Neural cell (in vitro differentiated cells): ENCODE measurements at regions not wholly inside any gene's neighbourhood (a gene's known extent, or its start where the extent isn't known, plus 50 kb on each side); places are given as distances from the start of the nearest gene placed in this dataset.

Experiments used
- CTCF ChIP-seq: fragments of 450-650 bp; IDR thresholded peaks from 2 replicates; pipeline ENCODE4 v1.5.1; 2014; ENCODE audit warnings: antibody characterized with exemption, mild to moderate bottlenecking, moderate library complexity; ENCODE audit not compliant: poor library complexity, severe bottlenecking
- EP300 ChIP-seq: fragments of 450-650 bp; conservative IDR thresholded peaks from 2 replicates; pipeline ENCODE4 v1.6.1; 2014; ENCODE audit warnings: antibody characterized with exemption, mild to moderate bottlenecking, moderate library complexity; ENCODE audit not compliant: poor library complexity, severe bottlenecking
- EZH2 ChIP-seq: fragments of 200-600, 300-800 bp; shearing (Covaris generic), sonication (generic); IDR thresholded peaks from 2 replicates; pipeline ENCODE4 v1.6.1; 2014; ENCODE audit warnings: antibody characterized with exemption, low read length, borderline replicate concordance, mild to moderate bottlenecking; ENCODE audit not compliant: insufficient read depth, poor library complexity, severe bottlenecking
- POLR2AphosphoS5 ChIP-seq: IDR thresholded peaks from 2 replicates; pipeline ENCODE4 v1.6.1; 2012
- RAD21 ChIP-seq: fragments of 450-650 bp; conservative IDR thresholded peaks from 2 replicates; pipeline ENCODE4 v1.6.1; 2014; ENCODE audit warnings: antibody characterized with exemption, mild to moderate bottlenecking, moderate library complexity

GRCh38 chr4:181676546-181676945 lies 566.7 kb upstream of the TENM3 start:
- TF ChIP-seq EP300 (no peak), CTCF (no peak), RAD21 (no peak), EZH2 (no peak), POLR2AphosphoS5 (no peak)
